NCI-H2107 treated with DMSO at 0.1 percent for 48 hours (cell line): ENCODE measurements at regions not wholly inside any gene's neighbourhood (a gene's known extent, or its start where the extent isn't known, plus 50 kb on each side); places are given as distances from the start of the nearest gene placed in this dataset.
"Not testable (repeated sequence)": the region's sequence is repeated elsewhere in the genome, so short reads cannot be mapped to it uniquely, and the experiment has no call there.

Experiments used
- DNase-seq: peaks from one replicate; lab custom pipeline; 2025; ENCODE audit not compliant: unreplicated experiment; lab: John Stamatoyannopoulos, UW

DNA sequence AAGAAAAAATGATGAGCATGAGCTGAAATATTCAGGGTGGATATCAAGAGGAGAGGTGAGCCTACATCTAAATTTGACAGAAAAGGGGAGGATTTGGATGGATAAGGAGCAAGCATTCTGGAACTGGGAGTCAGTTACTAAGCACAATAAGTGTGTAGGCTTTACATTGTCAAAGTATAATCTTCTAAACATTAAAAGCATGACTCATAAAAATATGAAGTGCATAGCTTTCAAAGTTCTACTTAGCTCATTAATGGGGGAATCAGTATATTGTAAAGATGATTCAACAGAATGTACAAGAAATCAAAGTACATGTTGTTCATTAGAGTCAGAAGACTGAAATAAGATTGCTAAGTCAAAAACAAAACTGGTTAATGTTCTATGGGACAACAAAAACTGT, 248.0 kb upstream of the GAS1 start:
- no peak for DNase-seq

DNA sequence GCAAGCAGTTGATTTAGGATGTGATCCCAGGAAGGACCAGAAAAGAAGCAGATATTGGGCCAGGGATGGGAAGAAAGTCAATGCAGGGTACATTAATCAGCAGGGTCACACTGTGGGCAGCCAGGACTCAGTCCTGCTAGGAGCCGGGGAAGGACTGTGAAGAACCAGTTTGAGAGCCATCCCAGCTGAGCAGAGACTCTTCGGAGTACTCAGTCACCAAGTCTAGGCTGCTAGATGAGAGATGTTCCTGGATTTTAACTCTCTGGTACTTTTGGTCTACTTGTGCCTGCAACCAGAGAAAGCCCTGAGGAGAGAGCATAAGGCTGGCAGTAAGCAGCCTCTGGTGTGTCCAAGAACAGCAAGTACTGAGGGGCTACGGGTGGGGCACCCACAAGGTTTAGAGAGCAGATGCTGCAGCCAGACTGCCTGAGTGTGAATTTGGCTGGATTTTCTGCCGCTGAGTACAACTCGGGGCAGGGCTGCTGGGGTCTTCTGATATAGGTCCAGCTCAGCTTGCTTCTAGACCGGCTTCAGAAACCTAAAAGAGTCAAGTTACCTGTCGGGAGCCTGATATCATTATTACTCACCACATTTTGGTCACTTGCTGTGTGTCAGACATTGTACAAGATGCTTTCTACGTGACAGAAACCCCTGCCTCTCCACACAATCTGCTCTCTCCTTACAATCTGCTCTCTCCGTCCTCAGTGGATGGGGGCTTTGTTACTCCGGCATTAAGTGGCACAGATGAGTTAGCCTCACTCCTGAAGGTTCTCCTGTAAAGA, 250.2 kb upstream of the GAS1 start:
- no peak for DNase-seq

DNA sequence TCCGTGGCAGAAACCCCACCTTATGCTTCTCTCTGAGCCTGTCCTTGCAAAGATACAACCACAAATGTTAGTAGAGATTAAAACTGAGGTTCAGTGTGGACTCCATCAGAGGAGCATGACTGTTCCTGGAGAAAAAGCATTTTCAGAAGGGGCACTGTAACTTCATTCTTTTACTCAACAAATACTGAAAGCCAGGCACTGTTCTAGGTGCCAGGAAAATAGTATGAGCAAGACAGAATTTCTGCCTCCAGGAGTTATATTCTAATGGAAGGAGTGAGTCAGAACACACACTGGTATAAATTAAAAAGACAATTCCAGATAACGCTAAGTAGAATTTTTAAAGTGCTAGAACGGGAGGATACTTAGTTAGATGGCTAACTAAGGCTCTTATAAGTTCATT, 251.4 kb upstream of the GAS1 start:
- DNase-seq: no peak

DNA sequence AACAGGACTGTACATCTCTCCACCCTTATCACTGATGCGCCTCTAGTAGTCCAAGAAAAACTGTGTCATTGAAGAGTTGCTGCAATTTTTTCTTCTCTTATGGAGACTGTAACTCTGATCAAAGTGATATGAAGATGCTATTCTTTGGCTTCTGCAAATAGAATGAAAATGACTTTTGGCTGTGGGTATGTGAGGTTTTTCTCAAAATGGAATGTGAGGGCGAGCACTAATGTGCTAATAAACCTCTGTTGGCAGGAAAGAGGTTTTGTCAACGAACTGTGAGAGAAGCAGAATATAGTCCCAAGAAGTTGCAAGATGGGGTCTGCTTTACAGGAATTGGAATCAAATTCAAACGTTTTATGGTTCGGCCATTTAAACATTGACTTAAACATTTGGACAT, 252.0 kb upstream of the GAS1 start:
- DNase-seq: no peak

DNA sequence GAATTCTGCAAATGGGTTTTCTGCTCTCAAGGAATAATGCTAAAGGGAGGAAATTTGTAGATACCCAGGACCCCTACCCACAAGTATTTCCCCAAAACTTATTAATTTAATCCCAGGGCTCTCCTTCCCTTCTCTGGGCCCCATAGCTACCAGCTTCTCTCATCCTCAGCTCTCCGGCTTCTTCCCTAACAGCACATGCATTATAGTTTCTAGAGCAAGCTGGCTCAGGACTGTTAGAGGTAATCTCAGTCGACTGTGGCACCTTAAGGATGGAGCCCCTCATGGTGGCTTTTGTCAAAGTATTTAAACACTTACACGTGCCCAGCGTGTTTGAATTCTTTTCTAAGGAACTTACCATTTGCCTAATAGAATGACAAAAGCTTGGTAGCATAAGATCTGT, 252.5 kb upstream of the GAS1 start:
- DNase-seq: no peak

DNA sequence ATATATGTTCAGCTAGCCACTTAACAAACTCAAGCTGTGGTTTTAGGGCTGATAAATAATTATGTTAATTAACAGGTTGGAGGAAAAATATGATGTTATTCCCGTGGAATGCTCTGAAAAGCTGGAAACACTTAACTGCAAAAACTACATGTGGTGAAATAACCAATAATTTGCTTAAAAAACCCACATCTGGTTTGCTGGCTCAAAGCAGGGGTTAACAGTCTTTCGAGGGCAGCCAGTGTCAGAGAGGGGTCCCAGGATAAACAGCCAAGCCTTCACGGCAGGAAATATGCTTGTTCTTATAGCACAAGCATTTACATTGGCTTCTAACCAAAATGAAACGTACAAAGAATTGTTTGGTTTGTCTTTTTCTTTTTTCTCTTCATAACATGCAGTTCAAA, 254.0 kb upstream of the GAS1 start:
- no peak for DNase-seq

DNA sequence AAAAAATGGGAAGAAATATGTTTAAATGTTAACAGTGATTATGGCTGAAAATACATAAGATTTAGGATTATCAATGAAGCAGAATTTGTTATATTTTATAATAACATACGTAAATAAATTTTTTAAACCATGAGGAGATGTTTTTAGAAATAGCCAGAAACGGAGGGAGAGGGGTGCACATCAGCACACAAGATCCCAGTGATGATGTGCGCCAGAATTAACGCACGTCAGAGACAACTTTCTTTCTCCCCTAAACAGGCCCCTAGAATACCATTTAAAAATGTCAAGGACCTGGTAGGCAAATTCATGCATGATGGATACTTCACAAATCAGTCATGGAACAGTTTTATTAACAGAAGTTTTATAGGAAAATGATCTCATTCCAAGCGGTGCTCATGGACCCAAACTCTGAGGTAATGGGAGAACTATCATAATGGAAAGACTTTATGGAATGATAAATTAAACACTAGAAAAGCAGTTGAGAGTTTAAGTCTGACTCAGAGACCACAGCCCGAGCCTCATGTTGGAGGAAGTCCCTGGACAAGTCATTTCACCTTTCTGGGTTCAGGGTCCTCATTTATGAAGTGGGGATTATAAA, 258.9 kb upstream of the GAS1 start:
- DNase-seq: no peak

DNA sequence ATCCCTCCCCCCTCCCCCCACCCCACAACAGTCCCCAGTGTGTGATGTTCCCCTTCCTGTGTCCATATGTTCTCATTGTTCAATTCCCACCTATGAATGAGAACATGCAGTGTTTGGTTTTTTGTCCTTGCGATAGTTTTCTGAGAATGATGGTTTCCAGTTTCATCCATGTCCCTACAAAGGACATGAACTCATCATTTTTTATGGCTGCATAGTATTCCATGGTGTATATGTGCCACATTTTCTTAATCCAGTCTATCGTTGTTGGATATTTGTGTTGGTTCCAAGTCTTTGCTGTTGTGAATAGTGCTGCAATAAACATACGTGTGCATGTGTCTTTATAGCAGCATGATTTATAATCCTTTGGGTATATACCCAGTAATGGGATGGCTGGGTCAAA, 263.4 kb upstream of the GAS1 start:
- DNase-seq: not testable (repeated sequence)

DNA sequence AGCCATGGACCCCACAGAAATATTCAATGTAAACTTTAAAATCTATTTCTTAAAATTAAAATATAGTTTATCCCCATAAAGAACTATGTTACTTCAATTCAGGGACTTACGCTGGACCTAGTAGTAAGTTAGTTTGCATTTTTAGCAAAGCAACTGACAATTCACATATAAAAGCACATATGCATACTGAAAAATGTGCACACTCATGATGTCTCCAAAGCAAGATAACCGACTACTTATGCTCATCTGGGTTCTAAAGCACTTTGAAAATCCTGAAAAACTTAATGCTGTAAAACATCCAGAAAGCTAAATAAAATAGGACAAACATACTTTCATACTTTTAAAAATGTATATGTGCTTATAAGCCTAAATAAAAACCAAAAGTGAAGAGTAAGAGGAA, 264.4 kb upstream of the GAS1 start:
- DNase-seq: no peak

DNA sequence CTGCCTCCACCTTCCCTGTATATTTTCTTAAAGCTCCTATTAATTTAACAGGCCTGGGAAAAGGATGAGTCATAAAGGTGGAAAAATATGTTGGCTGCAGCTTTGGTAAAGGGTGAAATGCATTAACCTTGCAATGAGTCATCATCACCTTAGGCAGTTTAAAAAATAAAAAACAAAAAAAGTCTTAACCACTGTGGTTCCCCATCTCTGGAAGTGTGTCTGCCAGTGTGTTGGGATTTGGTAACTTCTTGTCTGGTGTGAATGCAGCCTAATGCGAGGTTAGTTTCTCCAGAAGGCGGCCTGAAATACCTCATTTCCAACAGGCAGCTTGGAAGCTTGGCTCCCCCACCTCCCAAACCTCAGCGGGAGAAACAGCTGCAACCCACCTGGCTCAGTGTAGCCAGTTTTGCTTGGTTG, 265.3 kb upstream of the GAS1 start:
- no peak for DNase-seq

DNA sequence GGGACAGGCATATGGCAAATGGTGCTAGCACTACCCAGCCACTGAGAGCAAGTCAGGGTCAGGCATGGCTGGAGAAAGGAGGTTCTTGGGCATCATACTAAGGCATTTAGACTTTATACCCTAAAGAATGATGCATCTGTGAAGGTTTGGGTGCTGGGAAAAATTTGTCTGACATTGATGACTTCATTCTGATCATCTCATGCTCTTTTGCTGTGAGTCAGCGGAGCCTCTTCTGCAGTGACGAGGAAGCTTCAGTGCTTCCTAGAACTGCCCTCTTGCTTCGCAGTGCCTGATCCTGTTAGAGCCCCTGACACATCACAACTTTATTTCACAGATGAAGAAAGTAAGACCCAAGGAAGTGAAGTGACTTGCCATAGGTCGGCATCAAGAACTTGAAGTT, 266.6 kb upstream of the GAS1 start:
- no peak for DNase-seq

DNA sequence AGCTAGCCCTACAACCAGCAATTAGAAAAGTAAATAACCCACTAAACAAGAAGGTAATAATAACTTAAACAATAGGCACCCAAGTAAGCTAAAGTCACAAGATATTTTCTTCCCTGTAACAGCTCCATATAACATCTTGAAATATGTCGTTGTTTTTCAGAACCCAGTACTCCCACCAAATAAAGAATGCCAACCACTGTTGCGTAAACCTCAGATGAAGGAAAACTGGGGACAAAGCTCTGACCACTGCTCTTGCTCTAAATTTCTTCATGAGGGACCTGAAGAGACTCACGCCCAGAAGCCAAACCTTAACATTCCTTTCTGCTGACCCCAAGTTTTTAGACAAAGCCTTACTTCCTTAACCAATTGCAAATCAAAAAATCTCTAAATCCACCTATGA, 267.7 kb upstream of the GAS1 start:
- no peak for DNase-seq

DNA sequence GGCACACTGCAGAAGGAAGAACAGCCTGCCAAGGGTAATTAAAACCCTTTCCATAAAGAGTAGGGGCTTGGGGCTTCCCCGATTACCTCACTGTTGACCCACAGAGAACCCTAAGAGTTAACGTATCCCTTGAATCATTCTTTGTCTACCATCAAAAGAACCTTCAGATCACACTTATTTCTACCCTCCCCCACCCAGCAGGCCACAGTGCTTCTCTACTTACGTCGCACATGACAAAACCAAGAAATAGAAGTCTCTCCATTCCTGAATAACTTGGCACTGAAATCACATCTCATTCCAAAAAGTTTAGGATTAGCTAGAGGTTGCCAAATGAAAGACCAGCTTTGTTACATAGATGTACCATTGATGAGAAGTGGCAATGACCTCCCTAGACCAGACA, 268.7 kb upstream of the GAS1 start:
- no peak for DNase-seq

DNA sequence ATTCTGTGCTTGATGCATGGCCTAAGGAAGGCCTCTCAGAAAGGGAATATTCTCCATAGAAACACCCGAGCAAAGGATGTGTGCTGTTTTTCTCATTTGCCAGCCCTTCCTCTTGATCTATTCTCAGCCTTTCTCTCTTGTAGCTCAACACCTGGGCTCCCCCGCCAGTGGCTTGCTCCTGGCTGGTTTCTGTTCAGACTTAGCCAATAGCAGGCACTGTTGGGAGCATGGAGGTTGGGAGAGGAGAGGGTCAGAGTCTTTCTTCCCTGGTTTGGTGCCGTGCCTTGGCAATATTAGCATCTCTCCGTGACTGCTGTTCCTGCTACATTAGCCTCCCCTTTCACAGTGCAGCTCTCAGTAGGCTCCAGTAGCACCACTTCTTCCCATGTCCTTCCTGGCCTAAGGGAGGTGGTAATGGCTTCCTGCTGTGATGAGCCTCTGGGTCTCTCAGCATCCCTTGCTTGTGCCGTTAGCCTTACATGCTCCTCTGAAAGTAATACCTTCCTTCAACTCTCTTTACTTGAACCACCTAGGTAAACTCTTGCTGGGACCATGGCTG, 269.7 kb upstream of the GAS1 start:
- DNase-seq: no peak

DNA sequence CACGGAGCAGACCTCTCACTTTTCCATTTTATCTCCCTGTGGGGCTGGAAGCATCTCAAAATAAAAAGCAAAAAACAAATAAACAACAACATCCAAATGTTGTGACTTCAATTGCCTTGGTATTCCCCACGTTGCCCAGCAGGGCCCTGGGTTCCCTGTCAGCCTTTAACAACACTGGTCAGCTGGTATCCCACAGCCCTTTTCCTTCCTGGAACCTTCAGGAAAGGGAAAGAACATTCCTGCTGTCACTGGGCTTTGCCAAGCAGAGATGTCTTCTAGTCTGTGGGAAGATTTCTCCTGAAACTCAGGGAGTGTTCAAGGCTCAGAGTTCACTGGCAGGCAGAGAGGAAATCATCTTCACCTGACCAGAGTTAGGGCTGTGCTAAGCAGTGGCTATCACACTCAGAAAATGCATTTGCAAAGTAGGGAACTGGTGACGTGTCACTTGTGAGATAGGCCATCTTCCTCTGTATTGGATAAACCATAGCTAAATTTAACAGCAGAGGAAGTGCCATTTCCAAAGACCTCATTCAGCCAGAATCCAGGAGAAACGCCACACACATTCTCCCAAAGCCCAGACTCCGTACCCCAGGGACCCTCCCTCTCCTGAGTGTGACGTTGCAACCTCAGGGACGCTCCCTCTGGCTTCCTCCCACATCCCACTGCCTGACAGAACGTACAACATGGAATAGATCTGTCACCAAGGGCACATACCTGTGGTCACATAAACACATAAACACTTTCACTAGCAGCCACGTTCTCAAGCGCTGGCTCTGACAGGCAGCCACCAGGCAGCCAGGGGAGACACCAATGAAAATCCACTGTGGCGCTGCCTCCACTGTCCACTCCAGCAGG, 274.0 kb upstream of the DAPK1 start:
- no peak for DNase-seq

DNA sequence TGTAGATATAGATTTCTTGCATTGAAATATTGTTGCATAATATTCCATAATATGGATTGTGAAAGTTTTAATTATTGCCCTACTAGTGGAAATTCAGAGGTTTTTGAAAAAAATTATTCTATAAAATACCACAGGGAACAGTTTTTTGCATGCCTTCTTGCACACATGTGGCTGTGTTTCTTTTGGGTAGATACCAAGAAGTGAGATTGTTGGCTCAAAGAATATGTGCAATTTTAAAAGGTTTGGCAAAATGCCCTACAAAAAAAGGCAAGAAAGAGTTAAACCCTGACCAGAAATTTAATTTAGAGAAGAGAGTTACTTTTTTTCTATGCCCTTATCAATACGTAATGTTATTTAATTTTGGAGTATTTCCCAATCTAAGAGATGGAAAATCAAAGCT, 270.8 kb upstream of the DAPK1 start:
- DNase-seq: no peak

DNA sequence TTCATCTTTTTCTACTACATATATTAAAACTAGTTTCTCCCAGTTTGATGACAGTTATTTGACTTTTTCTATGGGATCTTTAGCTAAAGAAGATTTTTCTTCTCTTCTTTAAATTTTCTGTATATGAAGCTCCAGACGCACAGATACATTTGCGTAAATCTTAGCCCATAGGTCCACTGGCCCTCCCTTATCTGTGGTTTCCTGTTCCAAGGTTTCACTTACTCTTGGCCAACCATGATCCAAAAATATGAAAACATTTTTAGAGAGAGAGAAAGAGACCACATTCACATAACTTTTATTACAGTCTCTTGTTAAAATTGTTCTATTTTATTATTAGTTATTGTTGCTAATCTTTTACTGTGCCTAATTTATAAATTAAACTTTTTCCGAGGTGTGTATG, 270.2 kb upstream of the DAPK1 start:
- no peak for DNase-seq

DNA sequence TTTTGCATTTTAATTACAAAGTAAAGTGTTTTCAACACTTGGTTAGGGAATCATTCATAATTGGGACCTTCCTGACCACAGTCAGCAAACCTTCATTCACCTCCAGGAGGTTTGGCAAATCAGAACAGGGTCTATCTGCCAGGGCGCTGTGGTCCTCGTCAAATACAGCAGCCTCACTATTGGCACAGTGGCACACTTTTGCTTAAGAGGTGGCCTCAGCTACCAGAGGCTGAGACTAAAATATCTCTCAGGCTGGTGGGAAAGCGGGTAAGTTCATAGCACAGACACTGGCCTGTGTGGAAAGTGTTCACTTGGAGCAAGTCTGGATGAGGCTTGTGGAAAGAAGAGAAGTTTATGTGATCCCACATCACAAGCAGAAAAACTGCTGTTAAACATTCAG, 268.6 kb upstream of the DAPK1 start:
- no peak for DNase-seq

DNA sequence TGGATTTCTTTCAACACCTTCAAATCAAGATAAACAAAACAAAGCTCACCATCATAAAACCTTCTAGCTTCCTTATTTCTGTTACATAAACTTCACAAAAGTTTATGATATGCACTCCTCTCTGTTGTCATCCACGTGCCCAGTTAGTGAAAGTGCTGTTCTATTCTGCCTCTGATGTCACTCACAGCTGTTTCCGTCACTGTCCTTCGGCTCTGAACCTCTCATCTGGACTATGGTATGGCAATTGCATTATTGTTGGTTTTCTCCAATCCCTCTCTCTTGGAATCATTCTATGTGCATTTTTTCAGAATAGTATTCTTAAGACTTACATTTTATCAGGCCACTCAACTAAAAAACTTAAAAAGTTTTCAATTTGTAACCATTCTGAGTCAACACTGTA, 264.2 kb upstream of the DAPK1 start:
- DNase-seq: no peak

DNA sequence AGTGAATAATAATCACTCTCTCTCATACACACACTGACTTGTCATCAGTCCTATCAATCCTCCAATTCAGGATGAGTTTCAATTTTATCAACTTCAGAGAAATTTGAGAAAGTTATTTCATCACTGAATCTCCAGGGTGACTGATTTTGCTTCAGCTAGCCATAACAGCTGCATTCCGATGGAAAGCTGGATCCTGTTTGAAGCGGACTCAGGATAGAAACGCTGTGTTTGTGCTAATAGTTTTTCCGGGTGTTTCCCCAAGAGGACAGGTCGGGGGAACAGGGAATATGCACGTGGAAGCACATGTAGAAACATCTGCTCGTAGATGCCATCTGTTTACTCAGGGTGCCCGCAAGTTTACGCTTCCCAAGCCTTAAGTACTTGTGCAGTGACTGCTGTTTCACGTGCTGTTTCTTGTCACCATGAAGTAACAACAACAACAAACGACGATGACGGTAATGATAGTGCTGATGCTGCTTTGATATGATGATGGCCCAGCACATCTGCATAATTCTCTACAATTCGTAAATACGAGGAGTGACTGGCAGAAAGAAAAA, 263.7 kb upstream of the DAPK1 start:
- no peak for DNase-seq

DNA sequence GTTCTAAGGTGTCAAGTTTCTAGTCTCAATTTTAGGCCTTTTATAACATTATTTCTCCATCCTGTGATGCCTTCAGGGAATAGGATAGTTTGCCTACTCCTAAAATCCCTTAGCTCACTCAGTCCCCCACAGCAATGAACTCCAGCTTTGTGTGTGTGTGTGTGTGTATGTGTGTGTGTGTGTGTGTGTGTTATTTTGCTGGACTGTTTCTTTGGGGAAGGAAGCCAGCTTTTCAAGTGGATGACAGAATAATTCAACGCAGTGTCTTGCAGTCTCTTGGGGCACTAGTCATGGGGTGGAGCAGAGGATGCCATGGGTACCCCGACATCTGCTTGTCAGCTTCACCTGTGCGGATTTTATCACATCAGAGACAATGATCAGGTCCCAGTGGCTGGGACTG, 262.8 kb upstream of the DAPK1 start:
- no peak for DNase-seq

DNA sequence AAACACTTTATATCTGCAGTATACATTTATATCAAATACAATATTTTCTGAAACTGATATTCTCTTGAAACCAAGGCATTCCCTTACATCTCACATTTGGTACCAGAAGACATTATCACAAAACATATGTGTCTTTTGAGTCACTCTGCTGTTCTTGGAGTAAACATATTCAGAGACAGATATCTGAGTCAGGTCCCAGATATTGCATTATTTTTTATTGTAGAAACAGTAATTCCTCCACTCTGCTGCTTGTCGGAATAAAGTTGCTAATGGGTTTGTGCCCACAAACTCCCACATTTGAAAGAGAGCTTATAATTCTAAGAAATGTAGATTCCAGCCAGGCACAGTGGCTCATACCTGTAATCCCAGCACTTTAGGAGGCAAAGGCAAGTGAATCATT, 261.1 kb upstream of the DAPK1 start:
- DNase-seq: no peak
